Liver (tissue), 8 donors: ENCODE measurements at regions not wholly inside any gene's neighbourhood (a gene's known extent, or its start where the extent isn't known, plus 50 kb on each side); places are given as distances from the start of the nearest gene placed in this dataset.

ENCODE experiments used
- DNase-seq: peaks from one replicate; pipeline ENCODE4 v3.0.0-alpha.2; 2017; ENCODE audit warnings: low spot score
- H3K27ac ChIP-seq, 2 donors: one replicate each; pipeline ENCODE4 v1.7.0; 2013; ENCODE audit warnings: inconsistent platforms in 2 of 2, low read length in 2 of 2, control low read depth in 1 of 2, low read depth in 1 of 2, mild to moderate bottlenecking in 1 of 2
- H3K27me3 ChIP-seq, 4 donors: one replicate each; pipeline versions ENCODE4 v1.6.1 to v1.7.0; 2013; ENCODE audit warnings: low read length in 3 of 4, inconsistent platforms in 1 of 4, mild to moderate bottlenecking in 1 of 4, moderate library complexity in 1 of 4; ENCODE audit not compliant: control insufficient read depth in 4 of 4, insufficient read depth in 4 of 4
- H3K36me3 ChIP-seq, 4 donors: one replicate each; pipeline versions ENCODE4 v1.6.1 to v1.7.0; 2013; ENCODE audit warnings: low read length in 3 of 4, mild to moderate bottlenecking in 3 of 4, low read depth in 1 of 4, moderate library complexity in 1 of 4; ENCODE audit not compliant: control insufficient read depth in 4 of 4, insufficient read depth in 3 of 4
- H3K4me1 ChIP-seq, 4 donors: one replicate each; pipeline versions ENCODE4 v1.6.1 to v1.7.0; 2013; ENCODE audit warnings: low read length in 3 of 4, mild to moderate bottlenecking in 3 of 4, moderate library complexity in 1 of 4; ENCODE audit not compliant: control insufficient read depth in 4 of 4, insufficient read depth in 4 of 4
- H3K4me3 ChIP-seq, 3 donors: one replicate each; pipeline versions ENCODE4 v1.6.1 to v1.7.0; 2013; ENCODE audit warnings: low read length in 3 of 3, control low read depth in 1 of 3, low read depth in 1 of 3, mild to moderate bottlenecking in 1 of 3
- H3K9ac ChIP-seq, 2 donors: one replicate each; pipeline ENCODE4 v1.7.0; 2013; ENCODE audit warnings: low read length in 2 of 2, mild to moderate bottlenecking in 2 of 2, moderate library complexity in 2 of 2, control low read depth in 1 of 2, low read depth in 1 of 2
- H3K9me3 ChIP-seq, 4 donors: one replicate each; pipeline versions ENCODE4 v1.6.1 to v1.7.0; 2013; ENCODE audit warnings: low read length in 3 of 4; ENCODE audit not compliant: control insufficient read depth in 4 of 4
- ATF3 ChIP-seq: IDR thresholded peaks from 2 replicates; pipeline ENCODE4 v1.6.1; 2016; ENCODE audit warnings: antibody characterized with exemption
- CTCF ChIP-seq: fragments of 150-350 bp; IDR thresholded peaks from 2 replicates; pipeline ENCODE4 v1.5.1; 2017; ENCODE audit warnings: improper control_type of control experiment, low read depth, low read length; ENCODE audit not compliant: missing input control
- EGR1 ChIP-seq, 2 donors: IDR thresholded peaks; 2 replicates each; pipeline ENCODE4 v1.6.1; 2016 to 2018; ENCODE audit warnings: antibody characterized with exemption in 2 of 2, low read depth in 2 of 2
- FOXA2 ChIP-seq: IDR thresholded peaks from 2 replicates; pipeline ENCODE4 v1.6.1; 2016; ENCODE audit warnings: antibody characterized with exemption
- HNF4A ChIP-seq, 2 donors: conservative IDR thresholded peaks; 2 replicates each; pipeline ENCODE4 v1.6.1; 2016; ENCODE audit warnings: antibody characterized with exemption in 2 of 2, mild to moderate bottlenecking in 2 of 2
- HNF4G ChIP-seq: IDR thresholded peaks from 2 replicates; pipeline ENCODE4 v1.6.1; 2016; ENCODE audit warnings: antibody characterized with exemption
- JUND ChIP-seq, 2 donors: IDR thresholded peaks; 2 replicates each; pipeline ENCODE4 v1.6.1; 2016; ENCODE audit warnings: antibody characterized with exemption in 2 of 2
- MAX ChIP-seq: IDR thresholded peaks from 2 replicates; pipeline ENCODE4 v1.6.1; 2016; ENCODE audit warnings: antibody characterized with exemption
- NR2F2 ChIP-seq: IDR thresholded peaks from 2 replicates; pipeline ENCODE4 v1.6.1; 2016; ENCODE audit warnings: antibody characterized with exemption
- REST ChIP-seq: IDR thresholded peaks from 2 replicates; pipeline ENCODE4 v1.6.1; 2016; ENCODE audit warnings: antibody characterized with exemption, mild to moderate bottlenecking
- RXRA ChIP-seq, 2 donors: IDR thresholded peaks; 2 replicates each; pipeline ENCODE4 v1.6.1; 2017 to 2018; ENCODE audit warnings: antibody characterized with exemption in 2 of 2, mild to moderate bottlenecking in 1 of 2
- SP1 ChIP-seq: IDR thresholded peaks from 2 replicates; pipeline ENCODE4 v1.6.1; 2018; ENCODE audit warnings: antibody characterized with exemption, mild to moderate bottlenecking
- TAF1 ChIP-seq: conservative IDR thresholded peaks from 2 replicates; pipeline ENCODE4 v1.6.1; 2016; ENCODE audit warnings: antibody characterized with exemption, mild to moderate bottlenecking
- YY1 ChIP-seq: IDR thresholded peaks from 2 replicates; pipeline ENCODE4 v1.6.1; 2016; ENCODE audit warnings: antibody characterized with exemption, mild to moderate bottlenecking
- ZBTB33 ChIP-seq: IDR thresholded peaks from 2 replicates; pipeline ENCODE4 v1.6.1; 2016; ENCODE audit warnings: antibody characterized with exemption
- WGBS: extraction: QIAGEN DNeasy Blood & Tissue Kit; methylation state at CpG from one replicate; pipeline ENCODE4 v1.1.7; 2013; 5-methylcytosine and 5-hydroxymethylcytosine counted together
- donor health status: healthy.
- donor health status: healthy.
- donor health status: healthy.
- donor health status: healthy.
- donor health status: healthy.

GRCh38 chr5:4480528-4481349, 659.4 kb upstream of the ADAMTS16 start:
- Histone ChIP-seq H3K36me3 (no peaks in the 10 kb centered on the region), H3K9me3 (peaks cover 0 to 4% (median 0%) of the 10 kb centered on the region in 4 donors), H3K9ac (no peak overlapping the region), H3K27me3 (no peaks in the 10 kb centered on the region), H3K27ac (no peak overlapping the region), H3K4me3 (no peak overlapping the region), H3K4me1 (no peaks in the 10 kb centered on the region)
- TF ChIP-seq JUND (IDR thresholded peaks at IDR 0.05) (no peak), HNF4A (conservative IDR thresholded peaks at IDR 0.05) (no peak), SP1 (no peak), CTCF (no peak), FOXA2 (no peak), ATF3 (no peak), ZBTB33 (no peak), HNF4G (no peak), REST (no peak), RXRA (IDR thresholded peaks at IDR 0.05) (no peak), TAF1 (no peak), NR2F2 (no peak), EGR1 (IDR thresholded peaks at IDR 0.05; ENCODE audit: low read depth in 2 of 2) (no peak), YY1 (no peak)
- DNase-seq, result no peak
- WGBS, result 75% methylated on average over 18 of the region's 18 CpGs

GRCh38 chr5:4487581-4487980, 652.5 kb upstream of the ADAMTS16 start:
- no peak overlapping the region for H3K4me3 ChIP-seq
- WGBS, result 48% methylated on average over 2 of the region's 2 CpGs
- no peaks in the 10 kb centered on the region for H3K9me3 ChIP-seq
- no peak for DNase-seq
- H3K4me1 ChIP-seq, result no peaks in the 10 kb centered on the region
- H3K36me3 ChIP-seq, result no peaks in the 10 kb centered on the region
- H3K9ac ChIP-seq, result no peak overlapping the region
- no peaks in the 10 kb centered on the region for H3K27me3 ChIP-seq
- no peak overlapping the region for H3K27ac ChIP-seq
- TF ChIP-seq NR2F2, result no peak
- TF ChIP-seq ATF3, result no peak
- TF ChIP-seq MAX, result no peak
- no peak for TF ChIP-seq RXRA (IDR thresholded peaks at IDR 0.05)
